ENCODE measurements at regions not wholly inside any gene's neighbourhood (a gene's known extent, or its start where the extent isn't known, plus 50 kb on each side); places are given as distances from the start of the nearest gene placed in this dataset.
"Not testable (repeated sequence)": the region's sequence is repeated elsewhere in the genome, so short reads cannot be mapped to it uniquely, and the experiment has no call there.

DNA sequence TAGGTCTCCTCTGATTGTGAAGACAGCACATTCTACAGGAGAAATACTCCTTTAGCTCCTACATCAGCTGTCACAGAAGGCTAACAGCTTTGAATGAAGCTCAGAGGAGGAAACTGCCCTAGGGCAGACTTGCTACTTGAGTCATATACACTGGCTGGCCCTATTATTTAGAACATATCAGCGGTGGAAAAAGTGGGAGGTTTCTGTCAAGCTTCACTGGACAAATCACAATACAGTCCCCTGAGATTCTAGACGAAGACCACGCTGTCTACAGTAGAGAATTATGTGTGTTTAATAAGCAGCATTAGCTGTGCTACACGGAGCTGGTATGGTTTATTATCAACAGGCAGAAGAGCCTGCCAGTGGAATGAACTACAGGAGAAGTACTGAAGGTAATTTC lies 230.9 kb upstream of the FSIP2 start:
- DNase-seq (ENCODE audit: low read depth) = no peak

DNA sequence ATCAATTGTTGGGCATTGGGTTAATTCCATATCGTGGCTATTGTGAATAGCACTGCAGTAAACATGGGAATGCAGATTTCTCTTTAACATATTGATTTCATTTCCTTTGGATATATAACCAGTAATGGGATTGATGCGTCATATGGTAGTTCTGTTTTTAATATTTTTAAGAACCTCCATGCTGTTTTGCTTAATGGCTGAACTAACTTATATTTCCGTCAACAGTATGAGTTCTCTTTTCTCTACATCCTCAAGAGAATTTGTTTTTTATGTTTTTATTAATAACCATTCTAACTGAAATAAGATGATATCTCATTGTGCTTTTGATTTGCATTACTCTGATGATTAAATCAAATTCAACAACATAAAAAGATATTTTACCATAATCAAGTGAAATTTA lies 228.5 kb upstream of the FSIP2 start:
- no peak for DNase-seq (ENCODE audit: low read depth)

DNA sequence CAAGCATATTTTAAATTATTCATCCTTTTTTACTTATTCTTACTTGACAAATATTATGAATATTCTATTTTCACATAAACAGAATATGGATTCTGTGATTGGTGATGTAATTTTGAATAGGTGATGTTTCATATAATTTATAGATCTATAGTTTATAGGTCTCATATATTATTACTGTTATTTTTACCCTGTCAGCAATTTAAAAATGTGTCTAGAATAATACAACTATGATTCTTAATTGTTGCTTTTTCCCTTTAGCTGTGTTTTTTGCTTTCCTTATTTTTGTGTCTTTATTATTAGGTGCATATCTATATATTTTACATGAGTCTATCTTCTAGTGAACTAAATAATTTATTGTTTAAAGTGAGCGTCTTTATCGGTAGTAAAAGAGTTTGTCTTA lies 226.7 kb upstream of the FSIP2 start:
- DNase-seq (ENCODE audit: low read depth) = no peak

DNA sequence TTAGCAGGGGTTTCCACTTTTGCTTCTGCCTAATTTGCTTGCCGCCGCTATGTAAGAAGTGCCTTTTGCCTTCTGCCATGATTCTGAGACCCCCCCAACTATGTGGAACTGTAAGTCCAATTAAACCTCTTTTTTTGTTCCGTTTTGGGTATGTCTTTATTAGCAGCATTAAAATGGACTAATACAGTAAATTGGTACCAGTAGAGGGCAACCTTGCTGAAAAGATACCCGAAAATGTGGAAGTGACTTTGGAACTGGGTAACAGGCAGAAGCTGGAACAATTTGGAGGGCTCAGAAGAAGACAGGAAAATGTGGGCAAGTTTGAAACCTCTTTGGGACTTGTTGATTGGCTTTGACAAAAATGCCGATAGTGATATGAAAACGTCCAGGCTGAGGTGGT lies 216.1 kb upstream of the FSIP2 start:
- no peak for DNase-seq (ENCODE audit: low read depth)

DNA sequence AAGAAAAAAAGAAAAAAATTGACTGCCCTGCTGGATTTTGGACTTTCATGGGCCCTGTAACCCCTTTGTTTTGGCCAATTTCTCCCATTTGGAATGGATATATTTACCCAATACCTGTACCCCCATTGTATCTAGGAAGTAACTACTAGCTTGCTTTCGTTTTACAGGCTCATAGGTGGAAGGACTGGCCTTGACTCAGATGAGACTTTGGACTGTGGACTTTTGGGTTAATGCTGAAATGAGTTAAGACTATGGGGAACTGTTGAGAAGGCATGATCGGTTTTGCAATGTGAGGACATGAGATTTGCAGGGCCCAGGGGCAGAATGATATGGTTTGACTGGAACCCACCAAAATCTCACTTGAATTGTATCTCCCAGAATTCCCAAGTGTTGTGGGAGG lies 214.4 kb upstream of the FSIP2 start:
- not testable (repeated sequence) for DNase-seq (ENCODE audit: low read depth)

DNA sequence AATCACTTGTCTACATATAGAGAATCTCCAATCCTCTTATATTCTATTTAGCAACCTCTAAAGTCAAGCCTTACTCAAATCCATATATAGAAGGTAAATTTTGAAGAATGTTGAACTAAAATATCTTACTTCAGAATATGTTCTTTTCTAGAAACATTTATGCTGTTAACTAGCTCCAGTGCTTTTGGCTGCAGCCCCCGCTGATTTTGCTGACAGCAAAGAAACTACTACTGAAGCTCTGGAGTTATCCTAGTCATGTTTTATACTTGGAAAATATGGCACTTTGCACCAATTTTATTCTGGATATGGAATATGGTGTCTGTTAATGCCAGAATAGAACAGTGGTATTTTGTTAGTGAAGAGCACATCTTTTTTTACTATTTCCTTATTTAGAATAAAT lies 212.4 kb upstream of the FSIP2 start:
- no peak for DNase-seq (ENCODE audit: low read depth)

DNA sequence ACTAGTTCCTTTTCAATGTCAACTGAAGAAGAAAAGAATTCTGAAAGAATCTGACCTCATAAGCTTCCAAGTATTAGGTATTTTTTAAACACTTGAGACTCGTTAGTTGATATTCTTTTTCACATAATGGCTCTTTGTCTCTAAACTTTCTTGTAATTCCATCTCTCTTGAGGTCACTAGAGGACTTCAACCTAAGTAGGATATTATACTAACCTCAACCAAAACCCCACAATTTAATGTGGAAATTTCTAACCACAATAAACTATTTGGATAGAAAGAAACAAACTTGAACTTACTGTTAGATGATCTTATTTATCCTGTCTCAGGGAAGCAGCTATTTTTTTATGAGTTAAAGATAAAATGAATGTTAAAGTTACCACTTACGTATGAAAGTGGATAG lies 206.9 kb upstream of the FSIP2 start:
- DNase-seq (ENCODE audit: low read depth) = no peak

DNA sequence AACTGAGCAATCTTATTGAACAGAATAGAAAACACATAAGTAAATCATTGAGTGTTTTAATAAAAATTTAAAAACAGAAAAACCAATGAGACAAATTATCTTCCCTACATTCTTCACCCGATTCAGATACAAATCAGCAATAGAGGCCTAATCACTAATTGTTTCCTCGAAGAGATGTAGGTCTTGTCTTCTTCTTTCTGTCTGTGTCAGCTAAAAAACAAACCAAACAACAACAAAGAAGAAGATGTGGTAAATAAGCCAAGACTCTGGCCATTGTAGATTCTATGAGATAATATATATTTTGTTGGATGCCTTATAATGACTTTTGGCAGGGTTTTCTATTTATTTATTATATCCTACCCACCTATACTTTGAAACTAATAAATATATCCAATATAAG lies 200.9 kb upstream of the FSIP2 start:
- DNase-seq (ENCODE audit: low read depth) = no peak

DNA sequence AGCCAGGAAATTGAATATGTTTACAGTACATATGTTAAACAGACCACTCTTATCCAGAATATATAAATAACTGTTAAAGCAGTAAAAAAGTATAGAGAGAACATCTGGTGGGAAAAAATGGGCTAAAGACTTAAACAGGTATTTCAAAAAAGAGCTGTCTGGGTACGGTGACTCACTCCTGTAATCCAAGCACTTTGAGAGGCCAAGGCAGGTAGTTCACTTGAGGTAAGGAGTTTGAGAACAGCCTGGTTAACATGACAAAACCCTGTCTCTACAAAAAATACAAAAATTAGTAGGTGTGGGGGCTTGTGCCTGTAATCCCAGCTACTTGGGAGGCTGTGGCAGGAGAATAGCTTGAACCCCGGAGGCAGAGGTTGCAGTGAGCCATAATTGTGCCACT lies 171.4 kb upstream of the FSIP2 start:
- DNase-seq (ENCODE audit: low read depth) = no peak

DNA sequence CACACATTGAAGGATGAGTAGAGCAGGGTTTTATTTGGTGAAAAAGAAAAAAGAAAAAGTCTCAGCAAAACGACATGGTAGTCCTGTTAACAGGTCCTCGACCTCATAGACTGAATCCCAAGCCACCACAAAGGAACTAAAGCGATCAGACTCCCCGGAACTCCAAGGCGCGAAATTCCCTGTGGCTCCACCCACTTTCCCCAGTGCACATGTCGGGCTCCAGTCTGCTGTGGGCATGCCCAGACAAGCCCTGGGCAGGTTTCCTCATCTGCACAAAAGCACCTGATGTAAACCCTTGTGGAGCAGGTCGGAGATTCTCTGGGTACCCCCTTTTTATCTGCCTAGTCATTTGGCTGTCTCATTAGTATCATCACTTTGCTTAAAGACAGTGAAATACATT lies 170.7 kb upstream of the FSIP2 start:
- DNase-seq (ENCODE audit: low read depth) = no peak

DNA sequence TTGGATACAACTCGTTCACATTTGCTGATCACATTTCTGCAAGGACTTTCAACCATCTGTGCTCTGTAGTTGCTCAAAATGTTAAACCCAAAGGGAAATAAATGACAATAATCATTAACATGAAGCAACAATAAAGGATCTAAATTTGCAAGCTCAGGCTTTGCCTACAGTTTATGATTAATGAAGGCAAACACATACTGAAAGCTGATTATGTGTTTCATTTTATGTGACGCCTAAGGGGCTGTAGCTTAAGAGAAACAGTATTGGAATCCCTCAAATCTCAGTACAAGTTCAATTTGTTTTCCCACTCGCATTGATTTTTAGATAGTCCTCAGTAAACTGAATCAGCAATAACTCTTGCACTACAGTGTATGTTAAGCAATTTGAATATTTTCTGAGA lies 160.3 kb upstream of the FSIP2 start:
- no peak for DNase-seq (ENCODE audit: low read depth)

DNA sequence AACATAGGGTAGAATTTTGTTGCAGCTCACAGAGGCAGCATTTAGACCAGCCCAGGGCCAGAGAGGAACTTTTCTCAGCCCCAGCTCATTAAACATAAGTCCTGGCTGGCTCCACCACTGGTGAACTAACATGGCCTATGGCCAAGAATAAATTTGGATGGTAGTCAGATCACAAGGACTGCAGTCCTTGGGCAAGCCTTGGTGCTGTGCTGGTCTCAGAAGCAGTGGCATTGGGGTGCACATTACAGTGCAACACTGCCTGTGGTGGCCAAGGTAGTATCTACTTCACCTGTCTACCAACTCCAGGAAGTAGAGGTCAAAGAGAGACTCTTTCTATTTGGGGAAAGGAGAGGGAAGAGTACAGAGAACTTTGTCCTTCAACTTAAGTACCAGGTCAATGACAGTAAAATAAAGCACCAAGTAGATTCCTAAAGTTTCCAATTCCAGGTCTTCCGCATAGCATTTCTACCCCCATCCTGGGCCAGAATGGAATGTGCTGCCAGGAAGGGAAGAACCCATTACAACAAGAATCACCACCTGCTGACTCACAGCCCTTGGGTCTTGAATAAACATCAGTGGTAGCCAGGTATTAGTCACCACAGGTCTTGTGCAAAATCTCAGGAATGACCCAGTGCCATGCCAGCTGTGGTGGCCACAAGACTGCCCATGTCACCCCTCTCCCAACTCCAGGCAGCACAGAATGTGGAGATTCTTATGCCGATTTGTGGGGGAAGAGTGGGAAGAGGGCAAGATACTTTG lies 155.4 kb upstream of the FSIP2 start:
- DNase-seq (ENCODE audit: low read depth) = no peak

DNA sequence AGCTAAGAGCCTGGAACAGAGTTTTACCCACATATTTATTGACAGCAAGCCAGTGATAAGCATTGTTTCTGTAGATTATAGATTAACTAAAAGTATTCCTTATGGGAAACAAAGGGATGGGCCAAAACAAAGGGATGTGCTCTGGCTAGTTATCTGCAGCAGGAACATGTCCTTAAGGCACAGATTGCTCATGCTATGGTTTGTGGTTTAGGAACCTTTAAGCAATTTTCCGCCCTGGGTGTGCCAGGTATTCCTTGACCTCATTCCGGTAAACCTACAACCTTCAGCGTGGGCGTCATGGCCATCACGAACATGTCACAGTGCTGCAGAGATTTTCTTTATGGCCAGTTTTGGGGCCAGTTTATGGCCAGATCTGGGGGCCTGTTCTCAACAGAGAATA lies 153.4 kb upstream of the FSIP2 start:
- DNase-seq (ENCODE audit: low read depth) = not testable (repeated sequence)

DNA sequence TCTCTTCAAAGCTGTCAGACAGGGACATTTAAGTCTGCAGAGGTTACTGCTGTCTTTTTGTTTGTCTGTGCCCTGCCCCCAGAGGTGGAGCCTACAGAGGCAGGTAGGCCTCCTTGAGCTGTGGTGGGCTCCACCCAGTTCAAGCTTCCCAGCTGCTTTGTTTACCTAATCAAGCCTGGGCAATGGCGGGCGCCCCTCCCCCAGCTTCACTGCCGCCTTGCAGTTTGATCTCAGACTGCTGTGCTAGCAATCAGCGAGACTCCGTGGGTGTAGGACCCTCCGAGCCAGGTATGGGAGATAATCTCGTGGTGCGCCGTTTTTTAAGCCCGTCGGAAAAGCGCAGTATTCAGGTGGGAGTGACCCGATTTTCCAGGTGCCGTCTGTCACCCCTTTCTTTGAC lies 147.3 kb upstream of the FSIP2 start:
- DNase-seq (ENCODE audit: low read depth) = not testable (repeated sequence)

DNA sequence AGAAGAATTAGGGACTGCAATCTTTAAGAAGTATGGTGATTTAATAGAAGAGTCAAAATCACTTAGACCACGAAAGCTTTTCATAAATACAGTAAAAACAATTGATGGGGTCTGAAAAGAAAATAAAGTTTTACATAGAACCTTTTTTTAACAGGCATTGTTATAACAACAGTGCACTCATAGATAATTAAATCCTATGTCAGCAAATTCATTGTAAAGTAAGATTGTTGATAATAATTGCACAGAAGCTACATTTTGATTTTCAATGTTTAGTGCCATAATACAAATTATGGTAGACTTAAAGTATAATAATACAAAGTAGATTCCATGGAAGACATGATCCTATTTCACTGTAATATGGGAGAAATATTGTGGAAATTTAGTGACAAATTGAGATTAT lies 130.7 kb upstream of the FSIP2 start:
- no peak for DNase-seq (ENCODE audit: low read depth)

DNA sequence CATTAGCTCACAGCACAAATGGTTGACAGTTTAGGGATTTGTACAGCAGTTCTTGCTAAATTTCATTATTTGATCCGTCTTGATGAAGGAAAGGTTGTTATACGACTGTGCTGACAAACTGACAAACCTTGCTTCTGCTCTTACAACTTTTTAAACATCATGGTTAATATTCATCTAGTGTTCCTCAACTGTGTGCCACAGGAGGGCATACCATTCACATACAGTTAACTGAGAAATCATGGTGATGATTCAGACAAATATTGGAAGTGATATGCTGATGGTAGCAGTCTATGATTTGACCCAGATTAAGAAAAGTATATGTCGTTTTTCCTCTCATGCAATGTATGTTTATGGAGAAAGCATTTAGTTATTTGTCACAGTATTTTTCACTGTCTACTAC lies 129.8 kb upstream of the FSIP2 start:
- DNase-seq (ENCODE audit: low read depth) = no peak

DNA sequence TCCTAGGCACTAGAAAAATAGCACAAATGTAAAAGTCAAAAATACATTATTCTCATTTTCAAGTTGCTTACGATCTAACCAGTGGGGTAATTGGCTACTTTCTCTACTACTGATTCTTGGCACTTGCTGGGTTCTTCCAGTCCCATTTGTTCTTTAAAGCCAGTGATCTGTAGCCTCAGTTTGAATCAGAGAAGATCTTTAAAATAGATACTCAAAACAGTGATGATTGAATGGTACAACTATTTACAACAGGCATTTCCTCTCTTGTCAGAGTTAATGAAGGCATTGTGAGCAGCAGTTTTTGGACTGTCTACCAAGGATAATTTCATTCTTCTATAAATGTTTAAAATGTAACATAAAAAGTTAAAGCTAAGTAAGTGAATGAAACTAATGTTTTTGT lies 128.3 kb upstream of the FSIP2 start:
- DNase-seq (ENCODE audit: low read depth) = no peak

DNA sequence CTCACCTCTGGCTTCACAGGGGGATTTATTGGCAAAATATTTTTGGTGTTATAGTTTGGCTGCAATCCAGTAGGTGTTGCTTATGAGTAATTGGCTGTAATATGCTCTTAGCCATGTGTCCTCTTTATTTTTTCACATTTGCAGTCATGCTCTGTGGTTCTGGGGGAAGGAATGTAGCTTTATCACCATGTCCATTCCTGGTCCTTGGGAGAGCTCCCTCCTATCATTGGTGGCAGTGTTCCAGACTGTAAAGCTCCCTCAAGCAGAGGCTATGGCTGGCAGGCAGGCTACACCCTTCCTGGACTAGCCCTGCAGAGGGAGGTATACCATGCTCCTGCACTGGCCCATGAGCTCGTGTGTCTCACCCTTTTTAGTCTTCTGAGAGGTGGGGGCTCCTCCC lies 120.0 kb upstream of the FSIP2 start:
- DNase-seq (ENCODE audit: low read depth) = no peak

DNA sequence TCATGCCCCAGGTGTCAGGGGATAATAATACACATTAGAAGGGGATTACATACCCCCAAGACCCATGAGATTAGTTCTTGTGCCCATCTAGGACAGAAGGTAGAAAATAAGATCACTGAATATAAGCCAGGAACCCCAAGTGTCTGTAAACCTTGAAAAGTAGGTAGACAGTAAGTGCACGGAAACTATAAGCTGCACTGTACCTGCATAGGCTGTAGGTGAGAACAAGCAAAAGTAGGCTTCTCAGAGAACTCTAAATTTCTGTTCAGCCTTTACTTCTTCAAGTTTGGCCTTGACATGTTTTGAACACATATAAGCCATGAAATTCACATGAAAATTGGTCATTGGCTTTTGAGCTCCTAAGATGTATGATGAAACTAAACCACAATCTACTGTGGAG lies 113.0 kb upstream of the FSIP2 start:
- no peak for DNase-seq (ENCODE audit: low read depth)

DNA sequence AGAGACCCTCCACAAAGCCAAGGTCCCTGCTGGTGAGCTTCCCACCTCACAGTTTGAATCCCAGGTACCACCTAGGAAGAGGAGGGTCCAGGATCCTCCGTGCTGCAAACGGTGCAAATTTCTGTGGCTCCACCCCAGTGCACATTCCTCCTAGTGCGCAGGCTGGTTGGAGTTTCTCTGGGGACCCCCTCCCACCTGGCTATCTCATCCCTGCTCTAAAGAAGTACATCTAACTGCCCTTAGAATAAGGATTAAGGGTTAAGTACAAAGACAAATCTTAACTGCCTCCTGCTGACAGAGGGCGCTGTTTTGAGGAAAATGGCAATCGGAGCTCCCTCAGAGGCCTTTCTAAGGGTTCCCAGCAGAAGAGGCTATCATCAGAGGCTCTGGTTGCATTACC lies 109.6 kb upstream of the FSIP2 start:
- no peak for DNase-seq (ENCODE audit: low read depth)

DNA sequence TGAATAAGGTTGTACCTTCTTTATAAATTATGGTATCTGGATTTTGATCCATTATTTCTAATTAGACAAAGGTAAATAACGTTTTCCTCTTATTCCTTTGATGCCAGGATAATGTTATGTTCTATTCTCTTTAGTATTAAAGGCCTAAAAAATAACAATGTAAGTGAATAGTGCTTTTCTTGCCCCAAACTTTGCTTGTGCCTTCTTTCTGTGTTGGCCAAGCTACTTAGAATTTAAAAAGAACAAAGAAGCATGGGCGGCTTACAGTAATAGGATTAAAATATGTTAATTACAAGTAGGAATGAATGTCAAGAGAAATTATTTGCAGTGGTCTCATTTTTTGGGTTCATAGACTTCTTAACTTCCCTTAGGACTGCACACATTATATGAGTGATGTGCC lies 105.0 kb upstream of the FSIP2 start:
- no peak for DNase-seq (ENCODE audit: low read depth)

DNA sequence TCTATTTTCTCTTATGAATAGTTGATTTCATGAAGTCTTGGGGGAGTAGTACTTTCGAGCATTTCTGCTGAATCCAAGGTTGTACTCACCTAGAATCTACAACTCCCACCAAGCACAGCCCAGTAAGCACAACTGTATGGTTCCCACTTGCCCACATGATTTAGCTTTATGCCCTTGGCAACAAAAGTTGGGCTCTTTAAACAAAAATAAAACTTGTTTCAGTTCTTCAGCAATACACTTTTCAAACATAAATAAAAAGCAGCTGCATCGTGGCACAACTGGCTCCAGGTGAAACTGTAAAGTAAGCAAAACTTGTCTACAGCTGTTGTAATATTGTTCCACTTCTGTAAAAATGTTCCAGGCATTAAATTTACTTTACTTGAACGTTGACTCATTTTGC lies 99.8 kb upstream of the FSIP2 start:
- no peak for DNase-seq (ENCODE audit: low read depth)

DNA sequence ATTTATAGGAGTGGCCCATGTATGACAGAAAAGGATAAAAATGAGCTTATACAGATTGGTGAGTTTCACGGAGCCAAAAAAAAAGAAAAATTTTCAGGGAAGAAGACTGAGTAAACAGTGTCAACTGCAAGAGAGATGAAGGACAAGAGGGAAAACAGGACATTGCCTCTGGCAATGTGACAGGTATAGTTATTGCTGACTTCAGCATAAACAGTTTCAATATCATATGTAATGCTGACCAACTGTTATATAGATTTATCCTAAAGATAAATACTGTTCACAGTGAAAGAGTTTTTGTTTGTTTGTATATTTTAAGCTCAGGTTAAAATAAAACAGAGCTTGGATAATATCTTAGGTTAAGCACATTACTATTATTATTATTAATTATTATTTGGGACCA lies 98.0 kb upstream of the FSIP2 start:
- no peak for DNase-seq (ENCODE audit: low read depth)

DNA sequence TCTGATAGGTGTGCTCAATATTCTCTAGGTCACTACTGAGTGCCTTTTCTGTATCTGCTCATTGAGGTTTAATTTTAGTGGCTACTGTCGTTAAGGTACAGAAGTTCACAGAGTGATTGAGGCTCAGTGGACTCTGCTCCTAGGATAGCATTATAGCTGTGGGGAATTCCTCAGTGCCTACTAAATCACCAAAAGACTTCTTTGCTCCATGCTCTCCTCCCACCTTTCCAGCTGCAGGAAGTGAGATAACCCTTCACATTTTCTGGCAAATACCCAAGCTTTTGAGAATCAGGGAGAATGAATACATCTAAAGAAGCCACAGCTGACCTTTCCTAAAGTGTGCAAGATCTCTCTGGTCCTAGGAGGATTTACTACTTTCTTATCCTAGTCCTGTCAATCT lies 95.2 kb upstream of the FSIP2 start:
- DNase-seq (ENCODE audit: low read depth) = no peak

DNA sequence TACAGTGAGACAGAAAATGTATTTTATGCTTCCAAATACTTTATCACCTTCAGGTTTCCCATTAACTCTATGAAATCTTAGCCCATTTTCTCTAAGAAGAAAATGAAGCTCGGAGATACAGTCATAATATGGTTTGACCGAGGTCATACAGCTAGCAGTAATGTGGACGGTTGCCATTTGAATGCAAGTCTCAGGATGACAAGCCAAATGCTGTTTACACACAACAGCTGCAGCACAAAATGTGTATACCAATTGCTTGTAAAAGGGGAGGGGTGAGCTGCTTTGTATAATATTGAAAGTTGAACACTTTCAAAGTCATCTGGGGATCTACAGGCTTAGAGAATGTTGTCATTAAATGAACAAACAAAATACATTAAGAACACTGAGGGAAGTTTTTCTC lies 93.8 kb upstream of the FSIP2 start:
- no peak for DNase-seq (ENCODE audit: low read depth)
